OCI-LY1 (cell line): ENCODE measurements at regions not wholly inside any gene's neighbourhood (a gene's known extent, or its start where the extent isn't known, plus 50 kb on each side); places are given as distances from the start of the nearest gene placed in this dataset.

Experiments
- EZH2 ChIP-seq: fragments of 200-600 bp; sonication (generic), shearing (Covaris generic); IDR thresholded peaks from 2 replicates; pipeline ENCODE4 v1.8.0; 2017; ENCODE audit warnings: borderline replicate concordance, mixed run types, mild to moderate bottlenecking, antibody characterized with exemption, low read length, moderate library complexity, mixed read lengths
- TF ChIP-seq, protein P1 (sequence below): fragments of 200-600 bp; sonication (generic), shearing (Covaris generic); IDR thresholded peaks from 2 replicates; pipeline ENCODE4 v1.5.1; 2017; ENCODE audit warnings: mild to moderate bottlenecking, antibody characterized with exemption, low read length, moderate library complexity, mixed read lengths

- TF ChIP-seq, protein P1, sequence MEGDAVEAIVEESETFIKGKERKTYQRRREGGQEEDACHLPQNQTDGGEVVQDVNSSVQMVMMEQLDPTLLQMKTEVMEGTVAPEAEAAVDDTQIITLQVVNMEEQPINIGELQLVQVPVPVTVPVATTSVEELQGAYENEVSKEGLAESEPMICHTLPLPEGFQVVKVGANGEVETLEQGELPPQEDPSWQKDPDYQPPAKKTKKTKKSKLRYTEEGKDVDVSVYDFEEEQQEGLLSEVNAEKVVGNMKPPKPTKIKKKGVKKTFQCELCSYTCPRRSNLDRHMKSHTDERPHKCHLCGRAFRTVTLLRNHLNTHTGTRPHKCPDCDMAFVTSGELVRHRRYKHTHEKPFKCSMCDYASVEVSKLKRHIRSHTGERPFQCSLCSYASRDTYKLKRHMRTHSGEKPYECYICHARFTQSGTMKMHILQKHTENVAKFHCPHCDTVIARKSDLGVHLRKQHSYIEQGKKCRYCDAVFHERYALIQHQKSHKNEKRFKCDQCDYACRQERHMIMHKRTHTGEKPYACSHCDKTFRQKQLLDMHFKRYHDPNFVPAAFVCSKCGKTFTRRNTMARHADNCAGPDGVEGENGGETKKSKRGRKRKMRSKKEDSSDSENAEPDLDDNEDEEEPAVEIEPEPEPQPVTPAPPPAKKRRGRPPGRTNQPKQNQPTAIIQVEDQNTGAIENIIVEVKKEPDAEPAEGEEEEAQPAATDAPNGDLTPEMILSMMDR = no peak
- TF ChIP-seq EZH2 = no peak
Measured at GRCh38 chr5:174599992-174600391, 124.4 kb upstream of the MSX2 start.
